ELF-1 (cell line): ENCODE measurements at regions not wholly inside any gene's neighbourhood (a gene's known extent, or its start where the extent isn't known, plus 50 kb on each side); places are given as distances from the start of the nearest gene placed in this dataset.

Experiments used
- DNase-seq: peaks from one replicate; pipeline ENCODE4 v3.0.0-alpha.2; 2016; ENCODE audit warnings: low read depth, low spot score

DNA sequence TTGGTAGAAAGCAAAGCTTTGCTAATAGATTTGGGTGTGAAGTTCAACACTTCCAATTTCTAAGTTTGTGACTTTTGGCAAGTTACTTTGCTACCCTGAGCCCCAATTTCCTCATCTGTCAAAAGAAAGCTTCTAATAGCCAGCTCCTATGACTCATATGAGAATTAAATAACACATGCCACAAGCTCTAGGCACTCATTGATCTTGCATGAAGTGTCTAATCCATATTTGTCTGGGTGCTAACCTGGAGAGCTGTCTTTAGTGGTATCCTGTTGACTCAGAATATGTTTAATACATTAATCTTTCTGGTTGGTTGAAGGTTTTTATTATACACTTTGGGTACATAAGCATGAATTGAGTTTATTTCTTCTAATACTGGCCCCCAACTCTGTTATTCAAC is 188.8 kb downstream of the POSTN start:
- no peak for DNase-seq

DNA sequence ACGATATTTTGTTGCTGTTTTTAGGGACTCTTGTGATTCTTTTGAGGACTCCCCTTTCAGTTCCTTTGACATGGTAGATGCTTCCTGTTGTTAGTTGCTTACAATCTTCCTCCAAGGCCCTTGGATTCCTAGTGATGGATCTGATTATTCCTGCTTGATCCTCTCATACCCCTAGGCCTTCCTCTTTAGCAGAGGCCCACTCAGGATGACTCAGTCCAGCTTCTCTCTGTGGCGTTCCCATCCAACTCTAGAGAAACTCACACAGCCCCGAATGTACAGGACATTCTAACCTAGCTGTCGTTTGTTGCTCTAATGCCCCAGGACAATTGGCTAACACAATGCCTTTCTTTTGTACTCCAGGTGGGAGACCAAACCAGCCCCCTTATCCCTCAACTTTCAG is 191.4 kb downstream of the POSTN start:
- DNase-seq = no peak

- DNase-seq = no peak
Observed at GRCh38 chr13:37406031-37406430, 192.5 kb downstream of the POSTN start.

DNA sequence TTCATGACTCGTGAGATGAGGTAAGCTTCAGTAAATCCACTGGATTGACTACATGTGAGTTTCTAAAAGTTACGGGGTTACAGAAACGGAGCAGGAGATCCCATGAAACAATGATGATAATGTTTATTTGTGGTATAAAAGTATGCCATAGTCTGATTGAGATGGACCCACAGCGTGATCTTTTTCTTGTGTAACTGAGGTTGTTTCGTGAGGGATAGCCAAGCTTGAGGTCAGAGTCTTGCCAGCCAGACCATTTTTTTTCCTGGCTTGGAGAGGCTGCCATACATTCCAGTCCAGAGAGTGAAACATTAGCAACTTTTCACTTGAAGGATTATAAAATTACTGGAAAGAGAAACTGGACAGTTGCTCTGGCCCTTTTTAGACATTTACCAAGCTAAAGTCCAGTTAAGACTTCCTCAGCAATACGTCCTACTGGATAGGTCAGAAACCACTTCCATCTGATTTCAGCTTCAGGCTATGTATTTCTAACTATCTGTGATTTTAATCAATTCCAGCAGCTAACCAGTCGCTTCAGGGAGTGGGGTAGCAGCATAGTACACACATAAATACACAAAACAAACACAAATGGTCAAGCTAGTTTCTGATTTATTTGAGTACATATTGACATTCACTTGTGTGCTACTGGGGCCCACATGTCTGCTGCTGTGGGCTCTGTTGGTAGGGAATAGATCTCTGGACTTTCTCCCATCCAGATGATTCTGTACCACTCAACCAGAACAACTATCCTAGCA is 194.6 kb downstream of the POSTN start:
- no peak for DNase-seq

DNA sequence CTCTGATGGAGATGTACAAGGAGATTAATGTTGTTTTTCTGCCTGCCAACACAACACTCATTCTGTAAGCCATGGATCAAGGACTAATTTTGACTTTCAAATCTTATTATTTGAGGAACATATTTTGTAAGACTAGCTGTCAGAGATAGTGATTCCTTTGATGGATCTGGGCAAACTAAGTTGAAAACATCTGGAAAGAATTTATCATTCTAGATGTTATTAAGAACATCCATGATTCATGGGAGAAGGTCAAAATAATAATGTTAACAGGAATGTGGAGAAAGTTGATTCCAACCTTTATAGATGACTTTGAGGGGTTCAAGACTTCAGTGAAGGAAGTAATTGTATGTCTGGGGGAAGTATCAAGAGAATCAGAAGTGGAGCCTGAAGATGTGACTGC is 196.8 kb downstream of the POSTN start:
- no peak for DNase-seq

DNA sequence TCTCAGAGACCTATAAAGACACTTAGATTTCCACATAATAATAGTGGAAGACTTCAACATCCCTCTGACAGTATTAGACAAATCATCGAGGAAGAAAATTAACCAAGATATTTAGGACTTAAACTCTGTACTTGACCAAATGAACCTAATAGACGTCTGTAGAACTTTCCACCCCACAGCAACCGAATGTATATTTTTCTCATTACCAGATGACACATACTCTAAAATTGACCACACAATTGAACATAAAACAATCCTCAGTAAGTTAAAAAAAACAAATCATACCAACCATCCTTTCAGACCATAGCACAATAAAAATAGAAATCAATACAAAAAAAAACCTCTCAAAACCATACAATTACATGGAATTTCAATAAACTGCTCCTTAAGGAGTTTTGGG is 201.0 kb downstream of the POSTN start:
- DNase-seq = no peak

- DNase-seq = peak; percentile 12
Observed at GRCh38 chr13:37395544-37395943, 203.0 kb downstream of the POSTN start.

DNA sequence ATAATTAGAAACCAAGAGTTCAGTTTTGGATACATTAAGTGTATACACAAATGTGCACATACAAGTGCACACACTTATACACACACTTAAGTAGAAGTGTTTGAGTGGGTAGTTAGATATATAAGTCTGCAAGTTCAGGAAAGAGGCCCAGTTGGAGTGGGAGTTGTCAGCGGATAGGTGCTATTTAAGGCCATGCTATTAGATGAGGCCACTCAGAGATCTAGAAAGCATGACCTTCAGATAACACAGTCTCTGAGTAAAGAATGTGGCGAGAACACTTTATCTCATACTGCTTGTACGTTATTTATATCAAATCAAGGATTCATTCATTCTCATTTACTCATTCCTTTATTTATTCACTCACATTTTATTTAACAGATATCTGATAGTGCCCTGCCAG is 206.2 kb downstream of the POSTN start:
- DNase-seq = no peak

GRCh38 chr13:37390735-37391134 is 207.8 kb downstream of the POSTN start:
- DNase-seq = no peak

DNA sequence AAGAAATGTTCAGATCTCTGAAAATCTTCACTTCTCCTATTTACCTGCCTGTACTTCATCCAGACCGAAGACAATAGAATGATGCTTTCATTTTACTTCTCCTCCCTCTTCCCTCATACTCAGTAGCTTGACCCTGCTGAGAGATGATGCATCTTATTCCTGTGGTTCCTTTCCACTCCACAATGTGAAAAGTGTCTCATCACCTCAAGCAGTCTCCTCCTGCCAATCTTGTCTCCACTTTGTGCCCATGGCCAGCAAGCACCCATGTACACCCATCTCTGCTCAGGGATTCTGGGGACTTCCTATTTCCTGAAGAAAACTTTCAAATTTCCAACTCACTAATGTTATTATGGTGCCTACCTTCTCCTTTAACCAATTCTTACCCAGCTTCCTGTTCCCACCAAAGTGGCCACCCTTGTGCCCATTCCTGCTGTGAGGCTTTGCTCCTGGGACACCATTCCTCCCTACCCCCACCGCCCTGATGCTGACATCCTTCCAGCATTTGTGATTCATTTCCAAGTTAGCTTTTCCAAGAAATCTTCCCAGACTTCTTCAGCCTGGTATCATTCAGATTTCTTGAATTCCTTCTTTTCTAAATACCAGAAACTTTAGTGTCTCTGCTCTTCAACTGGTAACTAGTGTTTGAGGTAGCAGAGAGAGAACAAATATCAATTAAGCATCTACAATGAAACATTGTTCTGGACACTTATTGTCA is 212.5 kb downstream of the POSTN start:
- DNase-seq = no peak

GRCh38 chr13:37385248-37385647 is 213.3 kb downstream of the POSTN start:
- DNase-seq = peak; percentile 57

GRCh38 chr13:37383856-37384370 is 214.7 kb downstream of the POSTN start:
- no peak for DNase-seq

DNA sequence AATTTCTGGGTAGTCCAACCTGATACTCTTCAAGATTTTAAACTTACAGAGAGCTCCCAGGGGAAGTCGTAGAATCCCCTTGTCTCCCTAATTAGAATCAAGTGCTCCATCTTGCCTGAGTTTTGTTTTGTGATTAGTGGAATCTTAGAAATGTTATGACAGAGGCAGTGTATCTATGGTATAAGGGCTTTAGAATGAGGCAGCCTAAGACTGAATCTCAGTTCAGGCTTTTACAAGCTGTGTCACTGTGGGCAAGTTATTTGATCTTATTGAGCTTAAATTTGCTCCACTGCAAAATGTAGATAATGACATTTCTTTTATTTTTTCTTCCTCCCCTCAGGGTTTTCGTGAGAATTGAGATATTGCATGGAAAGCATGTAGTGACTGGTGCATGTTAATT is 215.5 kb downstream of the POSTN start:
- DNase-seq = no peak

DNA sequence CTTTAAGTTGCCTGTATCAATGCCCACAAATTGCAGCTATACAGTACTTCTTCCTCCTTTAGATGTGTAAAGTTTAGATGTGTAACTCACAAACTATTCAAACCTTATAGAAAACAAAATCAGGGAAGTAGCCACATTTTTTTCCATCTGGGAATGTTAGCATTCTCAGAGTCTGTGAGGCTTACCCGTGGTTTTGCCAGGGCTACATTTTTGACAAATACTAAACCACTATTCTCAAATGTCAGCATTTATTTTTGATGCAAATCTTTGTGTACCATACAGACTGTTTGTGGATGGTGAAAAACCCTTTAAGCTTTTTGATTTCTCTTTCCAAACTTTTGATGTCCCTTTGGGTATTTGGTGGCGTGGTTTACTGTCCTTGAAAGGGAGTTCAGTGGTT is 216.4 kb downstream of the POSTN start:
- no peak for DNase-seq

DNA sequence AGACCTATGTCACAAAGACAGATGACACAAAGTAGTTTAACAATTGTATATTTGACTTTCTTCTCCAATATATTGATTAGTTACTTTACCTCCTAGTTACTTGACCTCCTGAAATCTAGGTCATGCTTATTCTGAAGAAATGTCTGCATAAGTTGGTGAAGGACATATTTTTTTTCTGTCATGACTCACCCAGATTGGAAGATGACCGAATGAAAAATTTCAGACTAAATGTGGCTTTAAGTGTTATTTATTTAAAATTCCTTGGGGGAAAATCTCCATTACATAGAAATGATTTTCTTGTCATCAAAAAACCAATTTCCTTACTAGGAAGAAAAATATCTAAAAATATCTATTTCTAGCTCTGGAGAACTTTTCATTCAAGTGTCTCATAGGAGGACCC is 217.1 kb downstream of the POSTN start:
- DNase-seq = no peak

DNA sequence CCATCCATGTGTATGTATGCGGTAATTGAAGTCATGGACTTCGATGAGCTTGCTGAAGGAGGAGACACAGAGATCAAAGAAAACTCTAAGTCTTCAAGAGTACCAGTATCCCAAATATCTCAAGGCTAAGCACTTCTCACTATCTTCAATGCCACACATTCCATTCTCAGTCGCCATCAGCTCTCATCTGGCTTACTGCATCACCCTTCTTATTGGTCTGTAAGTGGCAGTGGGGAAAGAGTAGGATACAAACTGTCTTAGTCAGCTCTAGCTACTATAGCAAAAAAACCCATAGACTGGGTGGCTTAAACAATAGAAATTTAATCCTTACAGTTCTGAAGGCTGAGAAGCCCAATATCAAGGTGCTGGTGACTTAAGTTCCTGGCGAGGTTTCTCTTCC is 218.7 kb downstream of the POSTN start:
- no peak for DNase-seq

DNA sequence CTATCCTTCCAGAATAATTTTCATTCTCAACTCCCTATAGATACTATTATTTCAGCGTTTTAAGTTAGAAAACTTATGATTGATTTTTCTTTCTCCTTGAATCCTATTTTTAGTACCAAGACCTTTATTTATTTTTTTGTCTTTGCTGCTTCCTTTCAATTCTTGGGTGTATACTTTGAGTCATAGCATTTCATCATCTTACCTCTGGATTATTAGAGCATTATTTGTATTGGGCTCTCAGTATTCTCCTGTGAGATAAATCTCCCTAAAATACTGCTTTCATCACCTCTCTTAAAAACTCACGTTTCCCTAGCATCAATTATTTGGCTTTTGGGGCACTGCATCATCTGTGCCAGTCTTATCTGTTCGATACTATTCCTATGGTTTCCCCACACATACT is 222.8 kb downstream of the POSTN start:
- no peak for DNase-seq

- DNase-seq = no peak
Observed at GRCh38 chr13:37375071-37375470, 223.5 kb downstream of the POSTN start.

- no peak for DNase-seq
Observed at GRCh38 chr13:37369616-37370015, 229.0 kb downstream of the POSTN start.

GRCh38 chr13:37368501-37368900 is 230.1 kb downstream of the POSTN start:
- no peak for DNase-seq

GRCh38 chr13:37366044-37366770 is 232.4 kb downstream of the POSTN start:
- DNase-seq = no peak

DNA sequence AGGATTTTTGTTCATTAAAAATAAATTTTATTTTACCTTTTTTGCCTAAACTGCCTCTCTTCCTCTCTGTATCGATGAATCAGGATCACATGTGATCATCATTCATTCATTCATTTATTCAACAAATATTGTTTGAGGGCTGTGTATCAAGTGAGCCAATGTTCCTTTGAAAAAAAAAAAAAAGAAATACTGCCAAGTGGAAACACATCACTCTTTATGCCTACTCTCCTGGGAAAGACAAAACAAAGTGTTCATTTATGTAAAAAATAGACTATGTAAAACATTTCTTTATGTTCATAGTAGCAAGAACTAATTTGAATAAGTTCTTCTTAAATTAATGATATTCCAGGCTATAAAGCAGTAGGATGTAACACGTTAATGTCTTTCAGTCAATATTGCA is 233.1 kb downstream of the POSTN start:
- no peak for DNase-seq

GRCh38 chr13:37364956-37365355 is 233.6 kb downstream of the POSTN start:
- no peak for DNase-seq
